Heart right ventricle (tissue), 16 donors: ENCODE measurements at regions not wholly inside any gene's neighbourhood (a gene's known extent, or its start where the extent isn't known, plus 50 kb on each side); places are given as distances from the start of the nearest gene placed in this dataset.

Experiments used
- ATAC-seq, 8 donors: fragments of 200-7000 bp; cut with Tn5 transposase; one replicate each; pipeline ENCODE4 v1.9.1; 2020; ENCODE audit warnings: mild to moderate bottlenecking in 8 of 8, moderate library complexity in 8 of 8, moderate number of reproducible peaks in 1 of 8
- DNase-seq, 2 donors: peaks; one replicate each; pipeline ENCODE4 v3.0.0-alpha.2; 2020
- H3K27ac ChIP-seq, 10 donors: fragments of 200-600 bp; sonication (generic) in 2 of 10; one replicate each; pipeline versions ENCODE4 v1.5.0 to v1.8.0; 2020 to 2022; ENCODE audit warnings: mild to moderate bottlenecking in 3 of 10
- H3K27me3 ChIP-seq, 7 donors: fragments of 200-600 bp; one replicate each; pipeline ENCODE4 v1.8.0; 2021 to 2022; ENCODE audit warnings: mild to moderate bottlenecking in 2 of 7
- H3K36me3 ChIP-seq, 9 donors: fragments of 200-600 bp; sonication (generic) in 1 of 9; one replicate each; pipeline versions ENCODE4 v1.5.0 to v1.8.0; 2020 to 2022; ENCODE audit warnings: mild to moderate bottlenecking in 2 of 9
- H3K4me1 ChIP-seq, 9 donors: fragments of 200-600 bp; sonication (generic) in 1 of 9; one replicate each; pipeline versions ENCODE4 v1.5.0 to v1.8.0; 2020 to 2022; ENCODE audit warnings: mild to moderate bottlenecking in 4 of 9
- H3K4me3 ChIP-seq, 10 donors: fragments of 200-600 bp; sonication (generic) in 2 of 10; one replicate each; pipeline versions ENCODE4 v1.5.0 to v1.8.0; 2020 to 2022; ENCODE audit warnings: mild to moderate bottlenecking in 7 of 10, moderate library complexity in 2 of 10
- H3K9me3 ChIP-seq, 11 donors: fragments of 200-600 bp in 10 of 11; sonication (generic) in 2 of 11; one replicate each; pipeline versions ENCODE4 v1.5.0 to v1.8.0; 2013 to 2022; ENCODE audit warnings: mild to moderate bottlenecking in 2 of 11, control low read depth in 1 of 11, moderate library complexity in 1 of 11
- CTCF ChIP-seq, 9 donors: fragments of 200-600 bp; sonication (generic) in 2 of 9; IDR thresholded peaks; one replicate each; pipeline versions ENCODE4 v1.5.0 to v1.8.0; 2021 to 2022; ENCODE audit warnings: antibody characterized with exemption in 9 of 9, mild to moderate bottlenecking in 5 of 9, moderate library complexity in 1 of 9
- WGBS, 2 donors: extraction: QIAGEN DNeasy Blood & Tissue Kit; methylation state at CpG; one replicate each; pipeline ENCODE4 v1.1.7; 2013; ENCODE audit warnings: inconsistent platforms in 1 of 2; 5-methylcytosine and 5-hydroxymethylcytosine counted together
- intact Hi-C, 10 donors: fragments of 100-400 bp; cut with DNase I; formaldehyde crosslinking; loops; one replicate each; pipeline versions ENCODE4 v1.11.1 to v1.14.2; 2022
- donor health status: Arrhythmogenic right ventricular cardiomyopathy.
- donor health status: ischemic (EF 13 %, LVEDD 7.1; RV severe dilation, severe dysfunction).
- donor health status: healthy with polysubstance abuse.
- donor health status: DM: no; HTN: yes; CAD: no.
- donor health status: DM: no; HTN: no; CAD: no.
- donor health status: ischemic (EF 25% LVEDD 6.9; RV normal size, moderate dysfunction).
- donor health status: ischemic (EF 25% LVEDD 5.7; RV mildly dilated, moderate dysfunction).
- donor health status: healthy.
- donor health status: DM: yes; HTN: yes; CAD: no.
- donor health status: Ischemic cardiomyopathy.
- donor health status: ischemic (EF 35%, LVEDD 5.7; RV mildly dilated, moderate dysfunction).
- donor health status: nonischemic (EF 11% LVEDD 7.7; RV severe dilation, severe dysfunction).
- donor health status: DM: yes; HTN: yes; CAD: no.
- donor health status: PGD.
- donor health status: ischemic (EF 29% LVEDD 5.4; RV normal size, mild dysfunction).
- donor health status: nonischemic (EF 23%, LVEDD 6.1; RV moderate dilation, normal function).

GRCh38 chr7:109522585-109522984 is 952.9 kb downstream of the DNAJB9 start:
- 61 to 67% methylated on average over 4 of the region's 4 CpGs for WGBS, 2 donors
- Histone ChIP-seq H3K27ac (no peak overlapping the region), H3K36me3 (no peaks in the 10 kb centered on the region), H3K4me1 (no peaks in the 10 kb centered on the region), H3K27me3 (no peaks in the 10 kb centered on the region), H3K9me3 (no peaks in the 10 kb centered on the region), H3K4me3 (no peak overlapping the region)
- ATAC-seq = no peak
- TF ChIP-seq CTCF (IDR thresholded peaks at IDR 0.05) = no peak
- intact Hi-C loops = no loop called here
- no peak for DNase-seq

GRCh38 chr7:109527833-109528232 is 958.2 kb downstream of the DNAJB9 start:
- Histone ChIP-seq H3K9me3 (no peaks in the 10 kb centered on the region), H3K4me1 (no peaks in the 10 kb centered on the region), H3K27me3 (no peaks in the 10 kb centered on the region), H3K27ac (no peak overlapping the region), H3K36me3 (no peaks in the 10 kb centered on the region), H3K4me3 (no peak overlapping the region)
- TF ChIP-seq CTCF (IDR thresholded peaks at IDR 0.05) = no peak
- DNase-seq (no peak), ATAC-seq (no peak)
- intact Hi-C loops = no loop called here

- no peak for DNase-seq
- Histone ChIP-seq H3K27ac (no peak overlapping the region), H3K9me3 (no peaks in the 10 kb centered on the region), H3K4me3 (no peak overlapping the region), H3K27me3 (no peaks in the 10 kb centered on the region), H3K4me1 (no peaks in the 10 kb centered on the region), H3K36me3 (no peaks in the 10 kb centered on the region)
- no peak for TF ChIP-seq CTCF (IDR thresholded peaks at IDR 0.05)
- intact Hi-C loops = no loop called here
- ATAC-seq = no peak
- 87 to 94% methylated on average over 4 of the region's 4 CpGs for WGBS, 2 donors
These were observed 960.0 kb downstream of the DNAJB9 start for GRCh38 chr7:109529712-109530111.

GRCh38 chr7:109532262-109532992 is 962.8 kb downstream of the DNAJB9 start:
- Histone ChIP-seq H3K36me3 (no peaks in the 10 kb centered on the region), H3K27me3 (no peaks in the 10 kb centered on the region), H3K27ac (no peak overlapping the region), H3K4me3 (no peak overlapping the region), H3K4me1 (no peaks in the 10 kb centered on the region), H3K9me3 (no peaks in the 10 kb centered on the region)
- 45 to 56% methylated on average over 1 of the region's 1 CpG for WGBS, 2 donors
- ATAC-seq (no peak), DNase-seq (no peak)
- intact Hi-C loops = no loop called here
- TF ChIP-seq CTCF (IDR thresholded peaks at IDR 0.05) = no peak
